ENCODE measurements at regions not wholly inside any gene's neighbourhood (a gene's known extent, or its start where the extent isn't known, plus 50 kb on each side); places are given as distances from the start of the nearest gene placed in this dataset.

DNA sequence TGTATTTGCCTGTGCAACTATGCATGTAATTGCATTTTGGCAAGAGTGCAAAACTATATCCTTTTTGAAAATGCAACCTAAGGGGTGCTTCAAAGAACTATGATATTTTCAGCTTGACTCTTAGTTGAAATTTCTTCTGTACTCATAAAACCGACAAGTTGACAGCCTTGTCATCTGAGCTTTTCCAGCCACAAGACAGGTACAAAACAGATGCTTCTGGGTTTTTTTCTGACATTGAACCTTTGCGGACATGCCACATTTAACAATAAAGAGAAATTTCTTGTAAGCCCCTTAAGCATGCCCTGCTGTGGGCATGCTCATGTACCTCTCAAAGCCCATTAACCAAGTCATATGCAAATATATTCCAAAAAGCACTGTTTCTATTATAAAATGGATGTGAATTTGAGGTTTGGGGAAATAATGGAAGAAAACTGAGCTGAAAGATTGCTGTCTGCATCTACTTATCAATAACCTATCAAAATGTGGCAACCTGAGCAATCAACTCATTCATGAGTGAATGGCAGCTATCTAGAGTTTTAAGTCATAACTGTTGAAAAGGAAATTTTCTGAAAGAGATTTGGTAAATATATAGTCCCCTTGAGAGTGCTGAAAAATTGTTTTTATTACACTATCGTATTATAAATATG lies 1117.0 kb upstream of the LRRTM3 start:
- no peak for DNase-seq (ENCODE audit: low spot score)
- Histone ChIP-seq H3K27me3 (replicated peaks; ENCODE audit: insufficient read depth, low read depth, low read length, poor library complexity) (no peaks in the 10 kb centered on the region), H3K36me3 (ENCODE audit: insufficient read depth, low read length, poor library complexity, severe bottlenecking) (no peaks in the 10 kb centered on the region), H3K27ac (ENCODE audit: low read depth, low read length, poor library complexity, severe bottlenecking) (no peak overlapping the region), H3K4me3 (ENCODE audit: low read depth, low read length, poor library complexity, severe bottlenecking) (no peak overlapping the region), H3K4me1 (ENCODE audit: insufficient read depth, low read length, poor library complexity, severe bottlenecking) (no peaks in the 10 kb centered on the region), H3K9me3 (ENCODE audit: low read depth, low read length, poor library complexity, severe bottlenecking) (no peaks in the 10 kb centered on the region)
- TF ChIP-seq, protein P1, sequence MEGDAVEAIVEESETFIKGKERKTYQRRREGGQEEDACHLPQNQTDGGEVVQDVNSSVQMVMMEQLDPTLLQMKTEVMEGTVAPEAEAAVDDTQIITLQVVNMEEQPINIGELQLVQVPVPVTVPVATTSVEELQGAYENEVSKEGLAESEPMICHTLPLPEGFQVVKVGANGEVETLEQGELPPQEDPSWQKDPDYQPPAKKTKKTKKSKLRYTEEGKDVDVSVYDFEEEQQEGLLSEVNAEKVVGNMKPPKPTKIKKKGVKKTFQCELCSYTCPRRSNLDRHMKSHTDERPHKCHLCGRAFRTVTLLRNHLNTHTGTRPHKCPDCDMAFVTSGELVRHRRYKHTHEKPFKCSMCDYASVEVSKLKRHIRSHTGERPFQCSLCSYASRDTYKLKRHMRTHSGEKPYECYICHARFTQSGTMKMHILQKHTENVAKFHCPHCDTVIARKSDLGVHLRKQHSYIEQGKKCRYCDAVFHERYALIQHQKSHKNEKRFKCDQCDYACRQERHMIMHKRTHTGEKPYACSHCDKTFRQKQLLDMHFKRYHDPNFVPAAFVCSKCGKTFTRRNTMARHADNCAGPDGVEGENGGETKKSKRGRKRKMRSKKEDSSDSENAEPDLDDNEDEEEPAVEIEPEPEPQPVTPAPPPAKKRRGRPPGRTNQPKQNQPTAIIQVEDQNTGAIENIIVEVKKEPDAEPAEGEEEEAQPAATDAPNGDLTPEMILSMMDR (conservative IDR thresholded peaks at IDR 0.05; ENCODE audit: low read depth, low read length): no peak
- TF ChIP-seq EZH2 (IDR thresholded peaks at IDR 0.05; ENCODE audit: borderline replicate concordance, low read depth, low read length, poor library complexity, severe bottlenecking): no peak
- intact Hi-C loops (cut with micrococcal nuclease; ENCODE audit: unreplicated experiment): no loop called here
- CTCF ChIA-PET: no interaction called here
- POLR2A ChIA-PET (ENCODE audit: low non-redundant PET): no interaction called here
- BruUV-seq (replicated peaks): no TSS peak

DNA sequence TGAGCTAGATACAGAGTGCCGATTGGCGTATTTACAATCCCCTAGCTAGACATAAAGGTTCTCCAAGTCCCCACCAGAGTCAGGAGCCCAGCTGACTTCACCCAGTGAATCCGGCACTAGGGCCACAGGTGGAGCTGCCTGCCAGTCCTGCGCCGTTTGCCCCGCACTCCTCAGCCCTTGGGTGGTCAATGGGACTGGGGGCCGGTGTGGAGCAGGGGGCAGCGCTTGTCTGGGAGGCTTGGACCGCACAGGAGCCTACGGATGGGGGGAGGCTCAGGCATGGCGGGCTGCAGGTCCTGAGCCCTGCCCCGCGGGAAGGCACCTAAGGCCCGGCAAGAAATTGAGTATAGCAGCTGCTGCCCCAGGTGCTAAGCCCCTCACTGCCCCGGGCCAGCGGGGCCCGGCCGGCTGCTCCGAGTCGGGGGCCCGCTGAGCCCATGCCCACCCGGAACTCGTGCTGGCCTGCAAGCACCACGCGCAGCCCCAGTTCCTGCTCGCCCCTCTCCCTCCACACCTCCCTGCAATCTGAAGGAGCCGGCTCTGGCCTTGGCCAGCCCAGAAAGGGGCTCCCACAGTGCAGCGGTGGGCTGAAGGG lies 1113.8 kb upstream of the LRRTM3 start:
- Histone ChIP-seq H3K27me3 (replicated peaks; ENCODE audit: insufficient read depth, low read depth, low read length, poor library complexity) (no peaks in the 10 kb centered on the region), H3K27ac (ENCODE audit: low read depth, low read length, poor library complexity, severe bottlenecking) (no peak overlapping the region), H3K4me3 (ENCODE audit: low read depth, low read length, poor library complexity, severe bottlenecking) (no peak overlapping the region), H3K9me3 (ENCODE audit: low read depth, low read length, poor library complexity, severe bottlenecking) (no peaks in the 10 kb centered on the region), H3K4me1 (ENCODE audit: insufficient read depth, low read length, poor library complexity, severe bottlenecking) (no peaks in the 10 kb centered on the region), H3K36me3 (ENCODE audit: insufficient read depth, low read length, poor library complexity, severe bottlenecking) (no peaks in the 10 kb centered on the region)
- intact Hi-C loops (cut with micrococcal nuclease; ENCODE audit: unreplicated experiment): no loop called here
- CTCF ChIA-PET: no interaction called here
- BruUV-seq (replicated peaks): no TSS peak
- POLR2A ChIA-PET (ENCODE audit: low non-redundant PET): no interaction called here
- no peak for DNase-seq (ENCODE audit: low spot score)
- TF ChIP-seq, protein P1 (conservative IDR thresholded peaks at IDR 0.05; ENCODE audit: low read depth, low read length): no peak
- no peak for TF ChIP-seq EZH2 (IDR thresholded peaks at IDR 0.05; ENCODE audit: borderline replicate concordance, low read depth, low read length, poor library complexity, severe bottlenecking)

DNA sequence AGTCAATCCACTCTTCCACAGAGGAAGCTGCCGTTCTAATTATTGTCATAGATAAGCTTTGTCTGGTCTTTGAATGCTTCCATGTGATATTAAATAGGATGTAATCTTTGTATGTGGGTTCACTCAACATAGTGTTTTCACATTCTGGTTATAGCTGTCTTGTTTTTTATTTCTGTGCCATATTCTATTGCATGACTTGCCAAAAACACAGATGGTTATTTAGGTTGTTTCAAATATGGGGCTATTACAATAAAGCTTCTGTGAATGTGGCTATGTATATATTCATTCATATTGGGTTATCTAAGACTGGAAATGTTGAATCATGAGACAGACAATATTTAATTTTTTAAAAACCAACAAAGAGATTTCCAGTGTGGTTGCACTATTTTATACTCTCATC lies 1109.3 kb upstream of the LRRTM3 start:
- Histone ChIP-seq H3K9me3 (ENCODE audit: low read depth, low read length, poor library complexity, severe bottlenecking) (no peaks in the 10 kb centered on the region), H3K4me1 (ENCODE audit: insufficient read depth, low read length, poor library complexity, severe bottlenecking) (no peaks in the 10 kb centered on the region), H3K36me3 (ENCODE audit: insufficient read depth, low read length, poor library complexity, severe bottlenecking) (no peaks in the 10 kb centered on the region), H3K4me3 (ENCODE audit: low read depth, low read length, poor library complexity, severe bottlenecking) (no peak overlapping the region), H3K27ac (ENCODE audit: low read depth, low read length, poor library complexity, severe bottlenecking) (no peak overlapping the region), H3K27me3 (replicated peaks; ENCODE audit: insufficient read depth, low read depth, low read length, poor library complexity) (no peaks in the 10 kb centered on the region)
- ChIA-PET CTCF (no interaction called here), POLR2A (ENCODE audit: low non-redundant PET) (no interaction called here)
- DNase-seq (ENCODE audit: low spot score): no peak
- no peak for TF ChIP-seq EZH2 (IDR thresholded peaks at IDR 0.05; ENCODE audit: borderline replicate concordance, low read depth, low read length, poor library complexity, severe bottlenecking)
- TF ChIP-seq, protein P1 (conservative IDR thresholded peaks at IDR 0.05; ENCODE audit: low read depth, low read length): no peak
- no TSS peak for BruUV-seq (replicated peaks)
- intact Hi-C loops (cut with micrococcal nuclease; ENCODE audit: unreplicated experiment): no loop called here

Data from A673 (cell line).